ENCODE measurements at regions not wholly inside any gene's neighbourhood (a gene's known extent, or its start where the extent isn't known, plus 50 kb on each side); places are given as distances from the start of the nearest gene placed in this dataset.
"Not testable (repeated sequence)": the region's sequence is repeated elsewhere in the genome, so short reads cannot be mapped to it uniquely, and the experiment has no call there.

GRCh38 chr9:21598749-21599148, 116.6 kb upstream of the IFNE start:
- no peak for DNase-seq (ENCODE audit: low spot score)

GRCh38 chr9:21605489-21605931, 123.4 kb upstream of the IFNE start:
- peak; percentile 64 for DNase-seq (ENCODE audit: low spot score)

GRCh38 chr9:21607576-21607975, 125.5 kb upstream of the IFNE start:
- DNase-seq (ENCODE audit: low spot score): no peak

GRCh38 chr9:21608200-21608599, 126.1 kb upstream of the IFNE start:
- no peak for DNase-seq (ENCODE audit: low spot score)

GRCh38 chr9:21609506-21609905, 127.4 kb upstream of the IFNE start:
- no peak for DNase-seq (ENCODE audit: low spot score)

GRCh38 chr9:21611891-21612290, 129.8 kb upstream of the IFNE start:
- no peak for DNase-seq (ENCODE audit: low spot score)

GRCh38 chr9:21615018-21615417, 132.9 kb upstream of the IFNE start:
- no peak for DNase-seq (ENCODE audit: low spot score)

- no peak for DNase-seq (ENCODE audit: low spot score)
These were observed 133.3 kb upstream of the IFNE start for GRCh38 chr9:21615446-21615845.

- DNase-seq (ENCODE audit: low spot score): no peak
These were observed 134.1 kb upstream of the IFNE start for GRCh38 chr9:21616082-21616778.

- DNase-seq (ENCODE audit: low spot score): no peak
These were observed 142.8 kb upstream of the IFNE start for GRCh38 chr9:21624675-21625644.

GRCh38 chr9:21626493-21626892, 144.4 kb upstream of the IFNE start:
- DNase-seq (ENCODE audit: low spot score): no peak

- DNase-seq (ENCODE audit: low spot score): not testable (repeated sequence)
These were observed 146.8 kb upstream of the IFNE start for GRCh38 chr9:21628954-21629353.

GRCh38 chr9:21634951-21635350, 152.8 kb upstream of the IFNE start:
- DNase-seq (ENCODE audit: low spot score): no peak

GRCh38 chr9:21638104-21638503, 156.0 kb upstream of the IFNE start:
- no peak for DNase-seq (ENCODE audit: low spot score)

GRCh38 chr9:21653091-21653490, 149.3 kb upstream of the MTAP start:
- DNase-seq (ENCODE audit: low spot score): no peak

GRCh38 chr9:21653589-21653988, 148.8 kb upstream of the MTAP start:
- DNase-seq (ENCODE audit: low spot score): no peak

GRCh38 chr9:21656776-21657674, 145.4 kb upstream of the MTAP start:
- no peak for DNase-seq (ENCODE audit: low spot score)

GRCh38 chr9:21657966-21658667, 144.3 kb upstream of the MTAP start:
- DNase-seq (ENCODE audit: low spot score): no peak

GRCh38 chr9:21660976-21661375, 141.5 kb upstream of the MTAP start:
- no peak for DNase-seq (ENCODE audit: low spot score)

GRCh38 chr9:21661626-21662025, 140.8 kb upstream of the MTAP start:
- no peak for DNase-seq (ENCODE audit: low spot score)

- DNase-seq (ENCODE audit: low spot score): no peak
These were observed 133.9 kb upstream of the MTAP start for GRCh38 chr9:21668516-21668915.

GRCh38 chr9:21669701-21670100, 132.7 kb upstream of the MTAP start:
- DNase-seq (ENCODE audit: low spot score): no peak

Data from kidney capillary endothelial cell (primary cell).